ENCODE measurements at regions not wholly inside any gene's neighbourhood (a gene's known extent, or its start where the extent isn't known, plus 50 kb on each side); places are given as distances from the start of the nearest gene placed in this dataset.

GRCh38 chr18:34611904-34612303 lies 98.2 kb upstream of the DTNA start:
- TF ChIP-seq, protein P1, sequence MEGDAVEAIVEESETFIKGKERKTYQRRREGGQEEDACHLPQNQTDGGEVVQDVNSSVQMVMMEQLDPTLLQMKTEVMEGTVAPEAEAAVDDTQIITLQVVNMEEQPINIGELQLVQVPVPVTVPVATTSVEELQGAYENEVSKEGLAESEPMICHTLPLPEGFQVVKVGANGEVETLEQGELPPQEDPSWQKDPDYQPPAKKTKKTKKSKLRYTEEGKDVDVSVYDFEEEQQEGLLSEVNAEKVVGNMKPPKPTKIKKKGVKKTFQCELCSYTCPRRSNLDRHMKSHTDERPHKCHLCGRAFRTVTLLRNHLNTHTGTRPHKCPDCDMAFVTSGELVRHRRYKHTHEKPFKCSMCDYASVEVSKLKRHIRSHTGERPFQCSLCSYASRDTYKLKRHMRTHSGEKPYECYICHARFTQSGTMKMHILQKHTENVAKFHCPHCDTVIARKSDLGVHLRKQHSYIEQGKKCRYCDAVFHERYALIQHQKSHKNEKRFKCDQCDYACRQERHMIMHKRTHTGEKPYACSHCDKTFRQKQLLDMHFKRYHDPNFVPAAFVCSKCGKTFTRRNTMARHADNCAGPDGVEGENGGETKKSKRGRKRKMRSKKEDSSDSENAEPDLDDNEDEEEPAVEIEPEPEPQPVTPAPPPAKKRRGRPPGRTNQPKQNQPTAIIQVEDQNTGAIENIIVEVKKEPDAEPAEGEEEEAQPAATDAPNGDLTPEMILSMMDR (IDR thresholded peaks at IDR 0.05), result no peak
- Histone ChIP-seq H3K4me1 (ENCODE audit: control insufficient read depth in 1 of 2, insufficient read depth in 1 of 2, low read depth in 1 of 2, low read length in 1 of 2) (no peaks in the 10 kb centered on the region), H3K36me3 (no peaks in the 10 kb centered on the region), H3K27ac (no peak overlapping the region), H3K9me3 (no peaks in the 10 kb centered on the region), H3K4me3 (ENCODE audit: low read depth in 1 of 2, low read length in 1 of 2) (no peak overlapping the region), H3K27me3 (no peaks in the 10 kb centered on the region)

DNA sequence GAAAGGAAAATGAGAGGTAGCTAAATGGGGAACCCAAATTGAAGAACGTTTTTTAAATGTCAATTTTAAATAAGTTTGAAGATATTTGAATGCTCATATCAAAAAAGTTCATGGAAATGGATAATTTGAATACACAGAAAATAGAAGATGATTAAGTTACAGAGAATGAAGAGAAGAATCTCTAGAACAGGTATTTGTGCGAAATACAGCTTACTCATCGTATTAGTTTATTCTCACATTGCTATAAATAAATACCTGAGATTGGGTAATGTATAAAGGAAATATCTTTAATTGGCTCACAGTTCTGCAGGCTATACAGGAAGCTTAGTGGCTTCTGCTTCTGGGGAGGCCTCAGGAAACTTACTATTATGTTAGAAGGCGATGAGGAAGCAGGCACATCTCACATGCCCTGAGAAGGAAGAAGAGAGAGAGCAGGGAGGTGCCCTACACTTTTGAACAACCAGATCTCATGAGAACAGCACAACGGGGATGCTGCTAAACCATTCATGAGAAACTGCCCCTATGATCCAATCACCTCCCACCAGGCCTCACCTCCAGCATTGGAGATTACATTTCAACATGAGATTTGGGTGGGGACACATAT lies 89.7 kb upstream of the DTNA start:
- Histone ChIP-seq H3K36me3 (no peaks in the 10 kb centered on the region), H3K27me3 (no peaks in the 10 kb centered on the region)
- TF ChIP-seq, protein P1 (IDR thresholded peaks at IDR 0.05), result no peak

GRCh38 chr18:34623557-34623956 lies 86.5 kb upstream of the DTNA start:
- H3K4me1 ChIP-seq (ENCODE audit: control insufficient read depth in 1 of 2, insufficient read depth in 1 of 2, low read depth in 1 of 2, low read length in 1 of 2), result no peaks in the 10 kb centered on the region
- H3K27me3 ChIP-seq, result no peaks in the 10 kb centered on the region
- H3K36me3 ChIP-seq, result no peaks in the 10 kb centered on the region
- H3K9me3 ChIP-seq, result peaks cover 7% of the 10 kb centered on the region
- H3K4me3 ChIP-seq (ENCODE audit: low read depth in 1 of 2, low read length in 1 of 2), result no peak overlapping the region
- H3K27ac ChIP-seq, result no peak overlapping the region
- TF ChIP-seq, protein P1 (IDR thresholded peaks at IDR 0.05), result no peak

More for the DNA sequence above, 89.7 kb upstream of the DTNA start:
- H3K27ac ChIP-seq, result no peak overlapping the region
- peaks cover 7% of the 10 kb centered on the region for H3K9me3 ChIP-seq
- H3K4me3 ChIP-seq (ENCODE audit: low read depth in 1 of 2, low read length in 1 of 2), result no peak overlapping the region
- no peaks in the 10 kb centered on the region for H3K4me1 ChIP-seq (ENCODE audit: control insufficient read depth in 1 of 2, insufficient read depth in 1 of 2, low read depth in 1 of 2, low read length in 1 of 2)

GRCh38 chr18:34624551-34624950 lies 85.5 kb upstream of the DTNA start:
- Histone ChIP-seq H3K4me3 (ENCODE audit: low read depth in 1 of 2, low read length in 1 of 2) (no peak overlapping the region), H3K36me3 (no peaks in the 10 kb centered on the region), H3K4me1 (ENCODE audit: control insufficient read depth in 1 of 2, insufficient read depth in 1 of 2, low read depth in 1 of 2, low read length in 1 of 2) (no peaks in the 10 kb centered on the region), H3K27me3 (no peaks in the 10 kb centered on the region), H3K9me3 (peaks cover 7% of the 10 kb centered on the region), H3K27ac (no peak overlapping the region)
- TF ChIP-seq, protein P1 (IDR thresholded peaks at IDR 0.05), result no peak

GRCh38 chr18:34626404-34627136 lies 83.5 kb upstream of the DTNA start:
- Histone ChIP-seq H3K4me1 (ENCODE audit: control insufficient read depth in 1 of 2, insufficient read depth in 1 of 2, low read depth in 1 of 2, low read length in 1 of 2) (no peaks in the 10 kb centered on the region), H3K9me3 (no peaks in the 10 kb centered on the region), H3K27me3 (no peaks in the 10 kb centered on the region), H3K4me3 (ENCODE audit: low read depth in 1 of 2, low read length in 1 of 2) (no peak overlapping the region), H3K36me3 (no peaks in the 10 kb centered on the region), H3K27ac (no peak overlapping the region)
- TF ChIP-seq, protein P1 (IDR thresholded peaks at IDR 0.05), result no peak

Data from neutrophil (primary cell).